Fibroblast of lung (primary cell): ENCODE measurements at regions not wholly inside any gene's neighbourhood (a gene's known extent, or its start where the extent isn't known, plus 50 kb on each side); places are given as distances from the start of the nearest gene placed in this dataset.

ENCODE experiments used
- DNase-seq, 2 donors: peaks; one replicate each; pipeline versions ENCODE4 v3.0.0 to v3.0.0-alpha.2; 2010; ENCODE audit warnings: low read depth in 2 of 2
- H2AFZ ChIP-seq: 2 replicates; pipeline ENCODE4 v1.5.1; 2012; ENCODE audit warnings: low read length, control low read depth, inconsistent platforms
- H3K27ac ChIP-seq: 2 replicates; pipeline ENCODE4 v1.5.1; 2011; ENCODE audit warnings: low read length, control low read depth; ENCODE audit not compliant: insufficient read depth
- H3K27me3 ChIP-seq: 2 replicates; pipeline ENCODE4 v1.5.1; 2011; ENCODE audit warnings: mild to moderate bottlenecking, low read length; ENCODE audit not compliant: control insufficient read depth, insufficient read depth
- H3K36me3 ChIP-seq: 2 replicates; pipeline ENCODE4 v1.5.1; 2011; ENCODE audit warnings: low read length; ENCODE audit not compliant: control insufficient read depth, insufficient read depth
- H3K4me1 ChIP-seq: 2 replicates; pipeline ENCODE4 v1.5.1; 2011; ENCODE audit warnings: low read length; ENCODE audit not compliant: control insufficient read depth, insufficient read depth; ENCODE audit errors: extremely low read depth
- H3K4me2 ChIP-seq: 2 replicates; pipeline ENCODE4 v1.5.1; 2011; ENCODE audit warnings: low read length, control low read depth; ENCODE audit not compliant: insufficient read depth; ENCODE audit errors: extremely low read depth
- H3K4me3 ChIP-seq, 4 experiments: fragments of 200-600 bp in 1 of 4; sonication (generic) in 1 of 4; replicated peaks in 1 of 4; 2 replicates each; pipeline ENCODE4 v1.5.1; 2011 to 2016; ENCODE audit warnings: low read length in 4 of 4, low read depth in 3 of 4, mild to moderate bottlenecking in 3 of 4, control low read depth in 2 of 4, inconsistent platforms in 1 of 4, mixed read lengths in 1 of 4; ENCODE audit not compliant: insufficient read depth in 1 of 4; ENCODE audit errors: control extremely low read depth in 1 of 4
- H3K79me2 ChIP-seq: 2 replicates; pipeline ENCODE4 v1.5.1; 2012; ENCODE audit warnings: mild to moderate bottlenecking, low read length, inconsistent platforms; ENCODE audit not compliant: control insufficient read depth, insufficient read depth
- H3K9ac ChIP-seq: 2 replicates; pipeline ENCODE4 v1.5.1; 2011; ENCODE audit warnings: mild to moderate bottlenecking, low read length, control low read depth; ENCODE audit not compliant: insufficient read depth
- H3K9me3 ChIP-seq: 2 replicates; pipeline ENCODE4 v1.5.1; 2012; ENCODE audit warnings: low read depth, low read length; ENCODE audit not compliant: control insufficient read depth, insufficient read depth
- H4K20me1 ChIP-seq: 2 replicates; pipeline ENCODE4 v1.5.1; 2011; ENCODE audit warnings: low read length; ENCODE audit not compliant: control insufficient read depth, insufficient read depth; ENCODE audit errors: extremely low read depth
- EZH2 ChIP-seq: IDR thresholded peaks from 2 replicates; pipeline ENCODE4 v1.5.1; 2012; ENCODE audit warnings: low read length, control low read depth, mild to moderate bottlenecking; ENCODE audit errors: missing control alignments
- TF ChIP-seq, protein P1 (sequence below), 2 donors: IDR thresholded peaks in 1 of 2; conservative IDR thresholded peaks in 1 of 2; 1 replicate in 1 of 2; 2 replicates in 1 of 2; pipeline ENCODE4 v1.5.1; 2011 to 2012; ENCODE audit warnings: low read length in 2 of 2, control low read depth in 1 of 2, inconsistent platforms in 1 of 2, low read depth in 1 of 2, mild to moderate bottlenecking in 1 of 2

DNA sequence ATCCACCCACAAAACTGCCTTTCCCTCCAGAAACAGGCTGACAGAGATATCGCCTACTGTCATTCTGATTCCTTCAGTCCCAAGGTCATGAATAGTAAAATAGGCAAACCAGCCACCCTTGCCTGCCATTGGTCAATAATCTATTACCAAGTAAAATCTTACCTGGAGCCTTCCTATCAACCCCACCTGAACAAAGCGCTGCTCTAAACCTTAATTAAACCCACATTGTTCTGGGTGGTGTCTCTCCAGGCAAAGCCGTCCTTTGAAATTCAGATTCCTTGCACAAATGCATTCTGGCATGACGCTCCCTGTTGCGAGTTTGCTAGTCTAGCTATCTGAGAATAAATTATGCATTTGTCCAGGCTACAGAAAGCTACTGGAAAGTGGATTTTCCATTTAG lies 291.6 kb upstream of the ECI2 start:
- H3K9me3 ChIP-seq, result no peaks in the 10 kb centered on the region
- H4K20me1 ChIP-seq, result no peaks in the 10 kb centered on the region
- H3K27ac ChIP-seq, result no peak overlapping the region
- no peak overlapping the region for H3K9ac ChIP-seq
- no peaks in the 10 kb centered on the region for H3K27me3 ChIP-seq
- no peak overlapping the region for H3K4me3 ChIP-seq
- H3K79me2 ChIP-seq, result no peaks in the 10 kb centered on the region
- TF ChIP-seq, protein P1, sequence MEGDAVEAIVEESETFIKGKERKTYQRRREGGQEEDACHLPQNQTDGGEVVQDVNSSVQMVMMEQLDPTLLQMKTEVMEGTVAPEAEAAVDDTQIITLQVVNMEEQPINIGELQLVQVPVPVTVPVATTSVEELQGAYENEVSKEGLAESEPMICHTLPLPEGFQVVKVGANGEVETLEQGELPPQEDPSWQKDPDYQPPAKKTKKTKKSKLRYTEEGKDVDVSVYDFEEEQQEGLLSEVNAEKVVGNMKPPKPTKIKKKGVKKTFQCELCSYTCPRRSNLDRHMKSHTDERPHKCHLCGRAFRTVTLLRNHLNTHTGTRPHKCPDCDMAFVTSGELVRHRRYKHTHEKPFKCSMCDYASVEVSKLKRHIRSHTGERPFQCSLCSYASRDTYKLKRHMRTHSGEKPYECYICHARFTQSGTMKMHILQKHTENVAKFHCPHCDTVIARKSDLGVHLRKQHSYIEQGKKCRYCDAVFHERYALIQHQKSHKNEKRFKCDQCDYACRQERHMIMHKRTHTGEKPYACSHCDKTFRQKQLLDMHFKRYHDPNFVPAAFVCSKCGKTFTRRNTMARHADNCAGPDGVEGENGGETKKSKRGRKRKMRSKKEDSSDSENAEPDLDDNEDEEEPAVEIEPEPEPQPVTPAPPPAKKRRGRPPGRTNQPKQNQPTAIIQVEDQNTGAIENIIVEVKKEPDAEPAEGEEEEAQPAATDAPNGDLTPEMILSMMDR (conservative IDR thresholded peaks at IDR 0.05 in 1 of 2, IDR thresholded peaks at IDR 0.05 in 1 of 2; ENCODE audit: low read depth in 1 of 2, low read length in 2 of 2), result no peak
- no peak for TF ChIP-seq EZH2
- no peak overlapping the region for H3K4me2 ChIP-seq
- no peak for DNase-seq
- H3K4me1 ChIP-seq, result no peaks in the 10 kb centered on the region
- no peaks in the 10 kb centered on the region for H3K36me3 ChIP-seq
- no peak overlapping the region for H2AFZ ChIP-seq

DNA sequence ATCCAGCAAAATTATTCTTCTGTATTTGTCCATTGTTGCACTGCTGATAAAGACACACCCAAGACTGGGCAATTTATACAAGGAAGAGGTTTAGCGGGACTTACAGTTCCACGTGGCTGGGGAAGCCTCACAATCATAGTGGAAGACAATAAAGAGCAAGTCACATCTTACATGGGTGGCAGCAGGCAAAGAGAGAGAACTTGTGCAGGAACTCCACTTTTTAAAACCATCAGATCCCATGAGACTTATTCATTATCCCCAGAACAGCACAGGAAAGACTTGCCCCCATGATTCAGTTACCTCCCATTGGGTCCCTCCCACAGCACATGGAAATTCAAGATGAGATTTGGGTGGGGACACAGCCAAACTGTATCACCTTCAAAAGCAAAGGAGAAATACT lies 286.5 kb upstream of the ECI2 start:
- Histone ChIP-seq H3K9me3 (no peaks in the 10 kb centered on the region), H3K36me3 (no peaks in the 10 kb centered on the region), H2AFZ (no peak overlapping the region), H3K27me3 (no peaks in the 10 kb centered on the region), H3K4me2 (no peak overlapping the region), H3K4me1 (no peaks in the 10 kb centered on the region), H3K9ac (no peak overlapping the region), H4K20me1 (no peaks in the 10 kb centered on the region), H3K79me2 (no peaks in the 10 kb centered on the region), H3K4me3 (no peak overlapping the region), H3K27ac (no peak overlapping the region)
- no peak for DNase-seq
- TF ChIP-seq EZH2, result no peak
- TF ChIP-seq, protein P1 (conservative IDR thresholded peaks at IDR 0.05 in 1 of 2, IDR thresholded peaks at IDR 0.05 in 1 of 2; ENCODE audit: low read depth in 1 of 2, low read length in 2 of 2), result no peak

DNA sequence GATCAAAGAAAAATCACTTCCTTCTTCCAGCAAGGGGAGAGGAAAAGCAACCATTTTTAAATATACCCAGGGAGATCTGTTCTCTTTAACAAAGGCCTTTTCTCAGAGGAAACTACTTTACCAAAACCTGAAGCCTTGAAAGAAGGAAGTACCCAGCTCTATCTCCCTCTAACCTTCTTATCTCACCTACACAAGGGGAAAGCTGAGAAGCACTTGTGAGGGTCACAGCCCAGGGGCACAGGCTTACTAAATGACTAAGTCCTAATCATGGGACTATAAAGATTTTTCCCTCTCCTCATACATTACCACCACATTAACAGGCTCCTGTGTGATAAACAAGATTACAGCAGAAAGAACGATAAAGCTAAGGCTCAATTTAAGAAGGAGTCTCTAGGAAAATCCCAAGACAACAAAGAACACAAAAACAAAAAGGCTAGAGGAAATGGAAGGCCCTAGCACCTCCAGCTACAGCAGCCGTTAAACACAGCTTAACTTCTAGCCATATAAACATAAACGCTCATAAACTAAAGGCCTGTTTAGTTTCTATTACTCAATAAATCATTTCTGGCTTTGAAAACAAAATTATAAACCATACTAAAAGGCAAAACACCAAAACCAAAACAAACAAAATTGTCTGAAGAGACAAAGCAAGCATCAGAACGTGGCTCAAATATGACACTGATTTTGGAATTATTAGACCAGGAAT lies 284.9 kb upstream of the ECI2 start:
- Histone ChIP-seq H3K4me2 (no peak overlapping the region), H3K79me2 (no peaks in the 10 kb centered on the region), H3K9me3 (no peaks in the 10 kb centered on the region), H2AFZ (no peak overlapping the region), H4K20me1 (no peaks in the 10 kb centered on the region), H3K4me3 (no peak overlapping the region), H3K9ac (no peak overlapping the region), H3K27me3 (no peaks in the 10 kb centered on the region), H3K27ac (no peak overlapping the region), H3K4me1 (no peaks in the 10 kb centered on the region), H3K36me3 (no peaks in the 10 kb centered on the region)
- TF ChIP-seq, protein P1 (conservative IDR thresholded peaks at IDR 0.05 in 1 of 2, IDR thresholded peaks at IDR 0.05 in 1 of 2; ENCODE audit: low read depth in 1 of 2, low read length in 2 of 2), result no peak
- TF ChIP-seq EZH2, result no peak
- no peak for DNase-seq
